ENCODE measurements at regions not wholly inside any gene's neighbourhood (a gene's known extent, or its start where the extent isn't known, plus 50 kb on each side); places are given as distances from the start of the nearest gene placed in this dataset.
A peak's percentile ranks its signal among the peaks of the same experiment; 100 is the strongest.

DNA sequence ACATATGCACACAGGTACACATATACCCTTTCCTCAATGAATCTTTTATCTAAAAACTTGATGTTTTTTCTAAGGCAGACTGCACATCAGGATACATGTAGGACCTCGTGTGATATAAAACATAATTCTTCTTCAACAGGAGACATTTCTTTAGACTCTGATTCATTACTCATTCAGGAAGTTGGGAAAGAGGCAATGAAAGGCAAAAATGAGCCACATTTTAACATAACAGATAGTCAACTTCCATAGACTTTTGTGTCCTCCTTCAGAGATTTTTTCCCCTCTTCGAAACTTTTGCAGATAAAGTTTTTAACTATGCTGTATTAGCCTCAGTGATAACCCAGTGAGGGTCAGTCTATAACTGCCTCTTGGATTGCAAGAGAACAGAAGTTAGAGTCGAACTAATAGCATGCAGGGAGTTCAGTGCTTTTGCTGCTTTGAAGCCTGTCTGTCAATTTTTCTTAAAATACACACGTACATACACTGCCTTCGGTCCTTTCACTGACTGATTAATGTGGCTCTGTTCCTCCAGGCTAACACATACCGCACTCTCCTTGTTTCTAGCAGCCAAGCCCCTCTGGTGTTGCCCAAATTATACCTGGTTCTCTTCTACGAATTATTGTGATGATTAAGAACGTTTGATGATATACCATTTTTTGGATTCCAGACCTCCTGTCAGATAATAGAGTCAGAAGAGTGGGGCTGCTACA, 562.5 kb upstream of the MAP3K7 start:
- no peak for DNase-seq

DNA sequence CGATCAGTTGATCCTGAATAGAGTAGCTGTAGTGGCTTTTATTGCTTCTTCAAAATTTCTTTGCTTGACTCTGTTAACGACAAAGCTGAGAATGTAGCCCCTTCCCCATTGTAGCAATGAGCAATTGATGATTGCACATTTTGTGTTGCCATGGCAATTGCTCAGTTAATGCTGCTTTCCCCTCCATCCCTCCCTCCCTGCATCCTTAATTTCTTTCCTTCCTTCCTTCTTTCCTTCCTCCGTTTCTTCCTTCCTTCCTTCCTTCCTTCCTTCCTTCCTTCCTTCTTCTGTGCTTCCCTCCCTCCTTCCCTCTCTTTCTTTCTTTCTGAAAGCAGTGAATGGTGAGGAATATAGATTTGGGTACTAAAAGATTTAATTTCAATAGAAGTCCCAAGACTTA, 557.3 kb upstream of the MAP3K7 start:
- DNase-seq = no peak

DNA sequence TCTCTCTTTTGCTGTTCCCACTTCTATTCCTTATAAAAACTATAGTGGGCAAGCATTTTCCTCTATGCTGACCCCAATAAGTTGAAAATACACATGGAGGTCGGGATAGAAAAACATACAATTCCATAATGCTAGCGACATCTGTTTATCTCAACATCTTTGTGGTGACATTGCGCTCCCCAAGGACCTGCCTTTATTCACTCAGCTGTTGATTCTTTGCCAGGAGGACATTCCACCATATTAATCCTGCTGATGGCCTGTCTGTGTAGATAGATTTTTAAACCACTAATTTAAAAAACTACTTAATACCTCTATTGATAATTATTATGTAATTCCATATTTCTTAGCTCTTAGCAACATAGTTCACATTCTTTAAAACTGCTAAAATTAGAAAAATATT, 555.3 kb upstream of the MAP3K7 start:
- no peak for DNase-seq

DNA sequence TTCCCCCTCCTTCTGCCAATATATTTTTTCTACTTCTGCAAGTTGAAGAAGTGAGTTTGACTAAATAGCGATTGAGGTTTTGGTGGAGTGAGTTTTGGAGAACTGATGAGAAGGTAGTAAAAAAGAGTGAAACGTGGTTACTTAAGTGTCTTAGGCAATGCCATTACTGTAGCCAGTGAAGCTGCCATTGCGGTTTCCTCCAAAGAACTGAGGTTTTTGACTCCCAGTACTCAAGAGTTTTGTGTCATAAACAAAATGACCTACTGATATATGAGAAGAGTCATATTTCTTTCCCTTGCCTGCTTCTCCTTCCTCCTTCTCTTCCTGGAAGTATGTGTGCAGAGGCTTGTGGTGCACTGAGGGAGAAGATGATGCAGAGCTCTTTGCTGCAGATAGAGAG, 554.5 kb upstream of the MAP3K7 start:
- no peak for DNase-seq

DNA sequence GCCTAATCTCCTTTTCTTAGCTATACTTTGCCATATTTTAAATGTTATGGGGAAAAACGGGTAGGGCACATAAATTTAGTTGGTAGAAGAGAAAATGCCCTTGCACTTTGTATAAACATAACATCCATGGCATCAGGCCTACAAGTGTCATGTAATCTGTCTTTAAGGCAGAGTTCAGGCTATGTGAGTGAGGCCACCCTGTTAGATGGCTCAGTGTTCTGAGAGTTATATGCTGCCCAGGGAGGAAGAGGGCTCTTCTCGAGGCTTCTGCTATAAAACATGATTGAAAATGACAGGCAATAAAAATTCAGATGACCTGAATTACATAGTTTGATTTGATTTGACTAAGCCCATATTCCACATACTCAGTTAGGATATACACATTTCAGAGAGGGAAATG, 553.6 kb upstream of the MAP3K7 start:
- no peak for DNase-seq

DNA sequence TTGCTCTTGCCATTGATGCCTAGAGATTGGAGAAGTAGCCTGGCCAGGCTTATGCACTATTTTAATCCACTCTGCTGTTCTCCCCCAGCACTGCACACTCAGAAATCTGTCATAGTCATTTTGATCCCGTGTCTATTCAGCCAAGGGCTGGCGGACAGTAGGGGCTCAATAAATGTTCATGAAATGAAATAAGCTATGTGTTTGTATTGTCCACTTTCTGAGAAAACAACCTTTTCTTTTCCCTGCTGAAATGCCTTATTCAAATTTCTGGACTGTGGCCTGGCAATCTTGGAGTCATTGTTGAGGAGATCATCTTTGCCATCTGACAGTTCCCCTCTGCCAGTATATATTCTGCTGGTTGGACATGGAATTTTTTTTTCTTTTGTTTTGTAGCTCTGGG, 550.4 kb upstream of the MAP3K7 start:
- DNase-seq = no peak

DNA sequence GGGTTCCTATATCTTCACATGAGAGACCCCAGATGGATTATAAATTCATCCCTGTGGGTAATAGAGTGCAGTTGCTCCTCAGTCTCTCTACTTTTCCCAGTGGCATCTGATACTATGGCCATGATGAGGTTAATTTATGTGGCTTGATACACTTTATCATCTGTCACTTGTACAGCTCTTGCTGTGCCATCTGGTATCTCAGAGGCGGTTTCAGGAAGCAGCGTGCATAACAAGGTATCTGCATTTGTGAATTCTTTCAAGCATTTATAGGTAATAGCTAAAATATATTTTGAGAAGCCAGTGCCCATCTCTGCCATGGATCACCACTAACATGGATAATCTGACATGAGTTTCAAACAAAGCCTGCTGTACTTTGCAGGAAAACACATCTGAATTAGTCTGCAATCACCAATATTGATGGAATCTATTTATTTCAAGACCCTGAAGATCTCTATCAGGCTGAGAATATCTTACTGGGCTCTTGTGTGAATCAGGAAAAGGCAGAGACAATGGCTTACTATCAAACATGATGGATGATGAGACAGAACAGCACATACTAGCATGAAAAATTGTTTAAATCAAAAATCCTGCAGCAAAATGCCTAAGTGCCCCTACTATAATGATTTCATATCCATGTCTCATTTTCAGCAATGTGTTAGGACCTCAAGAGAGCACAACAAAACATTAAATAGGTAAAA, 548.7 kb upstream of the MAP3K7 start:
- no peak for DNase-seq

DNA sequence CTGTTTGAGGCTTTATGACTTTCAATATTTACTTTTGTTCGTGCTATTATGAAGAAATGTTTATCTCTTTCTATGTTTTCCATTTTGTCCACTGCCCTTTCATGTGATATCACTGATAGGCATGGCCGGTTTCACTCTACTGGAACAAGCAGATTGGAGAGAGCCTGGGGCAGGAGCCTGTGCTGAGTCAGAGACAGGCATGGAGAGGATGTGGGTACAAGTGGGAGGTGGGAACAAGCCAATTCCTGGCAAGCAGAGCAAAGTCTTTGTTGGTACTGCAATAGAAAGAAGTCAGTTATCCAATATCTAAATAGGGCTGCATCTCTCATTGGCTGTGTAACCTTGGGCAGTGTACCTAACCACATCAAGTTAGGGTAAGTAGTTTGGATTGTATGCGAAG, 545.6 kb upstream of the MAP3K7 start:
- peak; percentile 12 for DNase-seq

DNA sequence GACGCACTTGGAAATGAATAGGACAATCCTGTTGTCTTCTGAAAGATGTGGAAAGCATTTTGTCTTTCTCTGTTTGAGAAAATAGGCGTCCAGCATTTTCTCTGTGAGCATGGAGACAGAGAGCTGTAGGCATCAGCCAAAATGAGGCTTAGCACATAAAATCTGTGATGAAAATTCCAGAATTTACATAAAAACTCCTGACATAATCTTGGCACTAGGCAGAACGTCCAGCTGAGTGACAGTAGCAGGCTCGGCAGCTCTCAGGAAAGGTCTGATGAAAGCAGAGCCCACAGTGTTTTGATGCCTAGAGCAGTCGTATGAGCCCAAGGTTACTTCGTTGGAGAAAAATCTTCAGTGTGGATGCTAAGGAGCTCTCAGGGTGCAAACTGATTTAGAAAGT, 543.3 kb upstream of the MAP3K7 start:
- DNase-seq = no peak

DNA sequence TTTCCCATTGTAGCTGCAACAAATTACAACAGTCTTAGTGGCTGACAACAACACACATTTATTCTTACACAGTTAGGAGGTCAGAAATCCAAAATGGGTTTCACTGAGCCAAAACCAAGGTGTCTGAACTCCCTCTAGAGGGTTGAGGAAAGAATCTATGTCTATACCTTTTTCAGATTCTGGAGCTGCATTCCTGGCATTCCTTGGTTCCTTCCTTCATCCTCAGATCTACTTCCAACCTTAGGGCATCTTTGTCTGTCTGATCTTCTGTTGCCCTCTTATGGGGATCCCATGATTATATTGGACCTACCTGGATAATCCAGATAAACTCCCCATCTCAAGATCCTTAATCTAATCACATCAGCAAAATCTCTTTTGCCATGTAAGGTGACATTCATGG, 540.9 kb upstream of the MAP3K7 start:
- no peak for DNase-seq

DNA sequence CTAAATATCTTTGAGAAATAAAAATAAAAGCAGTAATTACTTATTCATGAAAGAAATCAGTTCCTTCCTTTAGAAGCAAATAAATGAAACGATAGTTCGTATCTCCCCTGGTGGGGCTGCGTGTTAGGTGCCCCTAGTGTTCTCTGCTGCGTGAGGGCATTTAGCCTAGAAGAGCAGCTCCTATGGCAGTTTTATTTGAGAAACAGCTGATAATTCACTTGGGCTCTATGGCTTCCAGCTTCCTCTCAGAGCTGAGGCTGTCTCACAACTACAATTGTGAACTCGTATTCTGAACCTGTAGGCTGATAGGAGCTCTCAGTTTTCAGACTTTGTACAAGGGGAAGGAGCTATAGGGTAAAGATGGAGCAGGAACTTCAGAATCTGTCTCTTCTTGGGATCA, 540.0 kb upstream of the MAP3K7 start:
- DNase-seq = no peak

DNA sequence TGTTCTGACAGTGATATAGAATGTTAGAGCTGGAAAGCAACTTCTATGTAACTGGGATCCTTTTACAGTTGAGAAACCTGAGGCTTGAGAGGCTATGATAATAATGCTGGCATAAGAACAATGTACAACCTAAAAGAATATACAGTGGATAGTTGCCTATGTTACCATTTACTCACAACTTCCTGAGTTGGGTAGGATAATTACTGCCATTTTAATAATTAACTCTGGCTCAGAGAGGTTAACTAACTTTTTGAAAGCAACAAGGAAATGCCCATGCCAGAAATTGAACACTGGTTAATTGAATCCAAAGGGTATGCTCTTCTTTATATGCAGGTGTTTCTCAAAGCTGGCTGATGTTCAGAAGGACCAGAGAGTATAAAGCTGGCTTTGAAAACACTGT, 530.7 kb upstream of the MAP3K7 start:
- no peak for DNase-seq

DNA sequence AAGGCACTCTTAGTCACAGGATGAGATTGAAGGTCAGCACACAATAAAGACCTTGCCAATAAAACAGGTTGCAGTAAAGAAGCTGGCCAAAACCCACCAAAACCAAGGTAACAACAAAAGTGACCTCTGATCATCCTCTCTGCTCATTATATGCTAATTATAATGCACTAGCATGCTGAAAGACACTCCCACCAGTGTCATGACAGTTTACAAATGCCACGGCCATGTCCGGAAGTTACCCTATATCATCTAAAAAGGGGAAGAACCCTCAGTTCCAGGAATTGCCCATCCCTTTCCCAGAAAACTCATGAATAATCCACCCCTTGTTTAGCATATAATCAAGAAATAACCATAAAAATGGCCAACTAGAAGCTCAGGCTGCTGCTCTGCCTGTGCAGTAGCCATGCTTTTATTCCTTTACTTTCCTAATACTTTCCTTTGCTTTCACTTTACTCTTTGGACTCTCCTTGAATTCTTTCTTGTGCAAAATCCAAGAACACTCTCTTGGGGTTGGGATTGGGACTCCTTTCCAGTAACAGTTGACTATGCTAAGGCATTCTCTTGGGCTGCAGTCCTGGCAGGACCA, 527.3 kb upstream of the MAP3K7 start:
- DNase-seq = no peak

DNA sequence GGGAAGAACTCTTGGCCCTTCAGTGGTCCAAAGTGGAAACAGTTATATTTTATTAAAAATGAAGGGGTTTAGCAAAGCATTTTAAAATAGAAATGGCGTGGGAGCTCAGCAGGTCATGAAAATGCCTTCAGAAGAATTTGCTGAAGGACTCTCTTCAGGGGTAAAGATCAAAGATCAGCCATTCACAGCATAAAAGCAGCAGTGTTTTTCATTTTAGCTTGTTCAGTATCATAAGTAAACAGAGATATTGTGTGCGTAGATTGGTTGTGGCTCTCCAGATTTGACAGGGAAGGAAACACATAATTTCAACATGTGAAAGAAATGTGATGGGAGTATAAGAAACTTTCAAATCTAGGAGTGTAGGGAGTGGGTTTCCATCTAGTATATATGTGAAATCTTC, 519.2 kb upstream of the MAP3K7 start:
- DNase-seq = no peak

DNA sequence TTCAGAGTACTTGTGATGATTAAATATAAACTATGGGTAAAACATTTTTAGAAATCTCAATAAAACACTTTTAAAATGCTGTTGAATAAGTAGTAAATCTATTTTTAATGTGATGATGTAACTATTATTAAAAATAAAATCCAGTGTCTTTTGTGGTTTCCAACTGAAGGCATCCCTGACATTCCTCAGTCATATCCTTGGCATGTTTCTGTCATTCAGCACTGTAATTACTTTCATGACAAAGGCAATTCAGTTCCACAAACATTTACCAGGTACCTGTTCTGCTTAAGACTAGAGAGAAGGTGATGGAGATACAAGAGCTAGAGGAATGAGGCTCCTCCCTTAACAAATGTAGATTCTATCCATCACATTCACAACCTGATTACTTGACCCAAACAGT, 518.7 kb upstream of the MAP3K7 start:
- DNase-seq = no peak

DNA sequence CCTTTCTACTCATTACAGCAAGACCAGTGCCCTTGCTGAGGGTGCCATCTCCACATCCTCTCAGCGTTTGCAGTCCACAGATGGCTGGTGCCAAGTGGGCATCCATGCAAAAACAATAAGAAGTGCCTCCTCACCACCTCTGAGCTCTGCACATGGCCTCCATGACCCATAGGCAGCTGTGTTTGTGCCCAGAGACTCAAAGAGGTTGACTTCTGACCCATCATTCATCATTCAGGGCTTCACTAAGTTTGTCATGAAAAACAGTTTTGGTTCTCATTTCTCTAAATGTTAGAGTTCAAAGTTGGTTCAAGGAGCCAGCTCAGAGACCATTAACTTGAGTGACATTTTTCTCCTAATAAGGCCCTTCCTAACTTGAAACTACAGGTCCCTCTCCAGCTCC, 512.6 kb upstream of the MAP3K7 start:
- DNase-seq = no peak

DNA sequence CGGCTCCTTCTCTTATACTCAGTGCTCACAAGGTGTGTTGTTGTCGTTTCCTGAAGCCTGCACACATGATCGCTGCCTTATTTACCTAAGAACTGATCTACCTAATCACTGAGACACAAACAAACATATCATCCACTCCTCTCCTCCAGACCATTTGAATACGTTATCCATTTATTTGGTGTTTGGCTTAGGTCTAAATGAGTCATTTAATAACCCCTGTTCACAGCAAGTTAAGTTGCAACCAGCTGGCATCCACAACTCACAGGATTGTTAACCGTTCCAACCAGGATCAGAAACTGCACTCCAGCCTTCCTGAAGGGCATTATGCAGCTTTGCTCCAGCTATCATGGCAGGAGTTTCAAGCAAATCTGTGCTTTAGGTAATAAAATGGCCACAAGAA, 511.1 kb upstream of the MAP3K7 start:
- DNase-seq = no peak

DNA sequence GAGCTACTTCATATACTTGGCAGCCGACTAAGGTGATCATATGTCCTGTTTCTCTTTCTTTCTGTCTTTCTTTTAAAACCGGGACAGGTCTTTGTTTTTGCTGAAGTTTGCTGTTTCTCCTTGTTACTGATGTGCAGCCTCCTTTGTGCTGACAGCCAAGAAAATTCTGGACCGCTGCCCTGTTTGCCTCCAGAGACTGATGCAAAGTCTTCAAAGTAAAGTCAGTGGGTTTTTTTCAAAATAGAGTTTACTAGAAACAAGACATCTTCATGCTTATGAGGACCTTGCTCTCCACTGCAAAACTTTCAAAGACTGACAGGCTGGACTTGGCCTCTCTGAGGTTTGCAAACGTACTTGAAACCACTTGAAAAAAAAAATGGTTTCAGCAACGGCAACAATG, 510.5 kb upstream of the MAP3K7 start:
- DNase-seq = no peak

DNA sequence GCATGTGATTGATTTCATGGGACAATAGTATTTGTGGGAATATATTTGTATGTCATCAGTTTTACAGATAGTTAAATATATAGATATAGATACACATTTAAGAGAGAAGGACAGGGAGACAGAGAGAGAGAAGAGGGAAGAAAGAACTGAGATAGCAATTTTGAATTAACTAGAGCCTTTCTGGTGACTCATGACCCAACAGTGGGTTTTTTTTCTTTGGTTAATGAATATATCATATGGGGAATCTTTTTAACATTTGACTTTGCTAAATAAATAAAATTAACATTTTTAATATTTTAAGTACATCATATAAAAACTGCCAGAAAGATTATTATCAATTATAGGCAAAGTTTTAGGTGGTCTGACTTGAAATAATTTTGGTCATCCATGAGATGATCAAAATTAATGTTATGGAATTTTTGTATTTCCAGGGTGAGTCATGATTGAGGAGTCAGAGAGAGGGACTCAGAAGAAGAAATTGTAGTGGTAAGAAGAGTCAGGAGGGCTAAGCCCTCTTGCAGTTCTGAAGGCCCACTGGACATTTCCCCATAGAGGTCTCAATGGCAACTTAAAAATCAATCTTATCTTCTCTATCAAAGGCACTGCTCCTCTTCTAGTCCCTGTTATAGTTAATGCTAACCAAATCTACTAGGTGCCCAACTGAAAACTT, 508.1 kb upstream of the MAP3K7 start:
- no peak for DNase-seq

DNA sequence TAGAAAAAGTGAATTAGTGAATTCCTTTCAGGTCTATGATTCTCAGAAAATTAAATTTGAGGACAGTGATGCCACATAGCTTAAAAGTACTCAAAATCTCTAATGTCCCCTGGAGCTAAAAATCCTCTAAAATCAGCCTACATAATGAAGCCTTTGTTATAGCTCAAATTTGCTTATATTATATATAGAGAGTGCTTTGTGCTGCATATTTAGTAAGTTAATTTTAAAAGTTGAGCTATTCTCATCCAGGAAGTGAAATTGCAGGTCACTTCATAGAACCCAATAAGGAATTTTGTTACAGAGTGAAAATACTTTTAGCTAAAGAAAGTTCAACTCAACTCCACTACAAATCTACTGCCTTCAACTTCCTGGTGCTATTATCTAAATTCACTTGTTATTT, 507.5 kb upstream of the MAP3K7 start:
- no peak for DNase-seq

DNA sequence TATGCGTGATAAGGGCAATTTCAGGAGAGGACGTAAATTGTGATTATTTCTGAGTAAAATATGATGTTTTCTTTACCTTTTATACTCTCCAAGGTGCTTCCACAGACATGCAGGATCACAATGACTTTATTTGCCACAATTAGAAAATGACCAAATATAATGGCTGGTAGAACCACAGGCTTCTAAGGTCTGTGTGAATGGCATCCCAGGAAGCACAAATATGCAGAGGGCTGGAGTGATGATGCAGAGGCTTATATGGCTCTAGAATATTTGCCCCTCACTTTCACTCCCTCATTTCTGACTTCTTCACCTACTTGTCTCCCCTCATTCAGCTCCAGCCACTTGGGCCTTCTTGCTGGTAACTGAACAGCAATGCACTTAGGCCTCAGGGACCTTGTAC, 502.1 kb upstream of the MAP3K7 start:
- no peak for DNase-seq

DNA sequence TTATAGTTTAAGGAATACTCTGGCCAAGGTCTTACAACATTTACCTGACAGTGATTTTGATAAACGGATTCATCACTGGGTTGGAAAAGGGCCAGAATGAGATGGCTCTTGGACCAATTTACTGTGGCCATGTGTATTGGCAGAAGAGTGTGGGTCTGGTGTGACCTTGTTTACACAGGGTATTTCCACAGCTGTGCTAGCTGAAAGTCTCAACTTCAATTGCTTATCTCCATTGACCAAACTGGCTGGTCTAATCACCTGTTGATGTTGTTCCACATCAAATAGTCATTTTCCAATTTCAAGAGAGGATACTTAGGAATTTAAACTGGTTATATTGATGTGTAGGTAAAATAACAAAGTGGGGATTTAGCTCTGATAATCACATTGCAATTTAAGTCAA, 501.6 kb upstream of the MAP3K7 start:
- no peak for DNase-seq

DNA sequence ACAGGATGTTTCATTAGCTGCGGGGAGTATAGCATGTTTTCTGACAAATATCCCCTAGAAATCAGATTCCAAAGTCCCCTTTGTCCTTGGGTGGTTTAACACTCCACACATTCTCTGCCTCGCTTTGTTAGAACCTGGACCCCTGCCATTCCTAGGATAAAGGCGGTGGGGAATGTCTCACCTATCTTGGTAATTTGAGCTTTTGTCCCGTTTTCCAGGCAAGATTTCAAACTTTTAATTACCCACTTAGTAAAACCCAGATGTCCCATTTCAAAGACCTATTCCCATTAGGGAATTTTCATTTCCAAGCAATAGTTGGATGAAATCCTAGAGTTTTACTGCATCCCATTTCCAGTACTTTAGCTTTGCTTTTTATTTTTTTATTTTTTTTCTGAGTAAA, 501.0 kb upstream of the MAP3K7 start:
- no peak for DNase-seq

DNA sequence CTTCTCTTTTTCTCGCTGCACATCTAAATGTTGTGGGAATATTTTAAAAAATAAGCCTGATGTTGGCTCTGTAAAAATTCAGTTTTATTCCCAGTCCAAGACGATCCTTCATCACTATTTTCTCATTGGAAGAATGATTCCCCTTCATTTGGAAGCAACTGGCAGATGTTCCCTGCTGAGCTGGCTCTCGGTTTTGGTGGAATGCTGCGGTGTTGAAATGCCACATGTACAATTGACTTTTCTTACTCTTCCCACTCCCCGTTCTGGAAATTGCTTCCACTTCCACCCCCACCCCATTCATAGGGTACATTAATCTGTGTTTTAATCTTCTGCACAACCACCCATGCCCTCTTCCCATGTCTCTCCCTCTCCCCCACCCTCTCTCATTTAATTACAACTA, 496.3 kb upstream of the MAP3K7 start:
- DNase-seq = no peak
